GM23338 (cell line): ENCODE measurements at regions not wholly inside any gene's neighbourhood (a gene's known extent, or its start where the extent isn't known, plus 50 kb on each side); places are given as distances from the start of the nearest gene placed in this dataset.

Source experiments
- ATAC-seq: fragments of 200-7000 bp; cut with Tn5 transposase; 3 replicates; pipeline ENCODE4 v1.9.1; 2020
- DNase-seq: peaks from one replicate; pipeline ENCODE4 v3.0.0-alpha.2; 2015; ENCODE audit warnings: low spot score
- H2AFZ ChIP-seq: fragments of 200-600 bp; sonication (generic); 2 replicates; pipeline ENCODE4 v1.8.0; 2016; ENCODE audit warnings: antibody characterized with exemption, mild to moderate bottlenecking, moderate library complexity
- H3F3A ChIP-seq: fragments of 200-600 bp; sonication (generic); replicated peaks from 2 replicates; pipeline ENCODE4 v1.8.0; 2017; ENCODE audit warnings: antibody characterized with exemption, mixed run types, low read depth
- H3K27ac ChIP-seq: fragments of 200-600 bp; sonication (generic); 2 replicates; pipeline ENCODE4 v1.6.1; 2016; ENCODE audit warnings: low read depth
- H3K27me3 ChIP-seq: fragments of 200-600 bp; sonication (generic); 2 replicates; pipeline ENCODE4 v1.8.0; 2016; ENCODE audit warnings: mild to moderate bottlenecking, mixed run types, moderate library complexity; ENCODE audit not compliant: insufficient read depth
- H3K36me3 ChIP-seq: fragments of 200-600 bp; sonication (generic); 2 replicates; pipeline ENCODE4 v1.8.0; 2016; ENCODE audit warnings: mild to moderate bottlenecking; ENCODE audit not compliant: insufficient read depth
- H3K4me1 ChIP-seq: fragments of 200-600 bp; sonication (generic); 2 replicates; pipeline ENCODE4 v1.8.0; 2016; ENCODE audit warnings: mild to moderate bottlenecking, moderate library complexity; ENCODE audit not compliant: insufficient read depth
- H3K4me2 ChIP-seq: fragments of 200-600 bp; sonication (generic); 2 replicates; pipeline ENCODE4 v1.7.1; 2017; ENCODE audit warnings: mixed run types
- H3K4me3 ChIP-seq: fragments of 200-600 bp; sonication (generic); 2 replicates; pipeline ENCODE4 v1.6.1; 2016; ENCODE audit warnings: mixed run types
- H3K79me2 ChIP-seq: fragments of 200-600 bp; sonication (generic); replicated peaks from 2 replicates; pipeline ENCODE4 v1.8.0; 2017; ENCODE audit warnings: mild to moderate bottlenecking; ENCODE audit not compliant: insufficient read depth
- H3K9me2 ChIP-seq: fragments of 200-600 bp; sonication (generic); 2 replicates; pipeline ENCODE4 v1.8.0; 2017; ENCODE audit not compliant: insufficient read depth
- H4K20me1 ChIP-seq: fragments of 200-600 bp; sonication (generic); replicated peaks from 2 replicates; pipeline ENCODE4 v1.8.0; 2017; ENCODE audit warnings: mild to moderate bottlenecking; ENCODE audit not compliant: insufficient read depth
- H3K27ac Mint-ChIP-seq: 2 replicates; pipeline ENCODE4 v1.8.0; 2020; ENCODE audit warnings: inconsistent platforms, mild to moderate bottlenecking, moderate library complexity, mixed read lengths
- H3K27me3 Mint-ChIP-seq: 3 replicates; pipeline ENCODE4 v1.8.0; 2022; ENCODE audit warnings: low read depth, mild to moderate bottlenecking, moderate library complexity, mixed read lengths, inconsistent platforms; ENCODE audit not compliant: insufficient read depth, poor library complexity
- H3K36me3 Mint-ChIP-seq: 3 replicates; pipeline ENCODE4 v1.8.0; 2021; ENCODE audit warnings: low read depth, mild to moderate bottlenecking, inconsistent platforms, moderate library complexity, mixed read lengths
- H3K4me1 Mint-ChIP-seq: 3 replicates; pipeline ENCODE4 v1.8.0; 2020; ENCODE audit warnings: mild to moderate bottlenecking, inconsistent platforms, mixed read lengths
- H3K4me3 Mint-ChIP-seq: 3 replicates; pipeline ENCODE4 v1.8.0; 2021; ENCODE audit warnings: moderate library complexity, mild to moderate bottlenecking, inconsistent platforms, mixed read lengths
- H3K9me3 Mint-ChIP-seq: 3 replicates; pipeline ENCODE4 v1.8.0; 2020; ENCODE audit warnings: moderate library complexity, mild to moderate bottlenecking, inconsistent platforms, mixed read lengths
- CREB1 ChIP-seq: fragments of 250-450 bp; sonication (Bioruptor Pico); IDR thresholded peaks from 2 replicates; pipeline ENCODE4 v1.5.0; 2020; ENCODE audit warnings: low read depth, mild to moderate bottlenecking, moderate library complexity
- EZH2phosphoT487 ChIP-seq: fragments of 200-600 bp; sonication (generic); IDR thresholded peaks from one replicate; pipeline ENCODE4 v1.8.1; 2018; ENCODE audit warnings: antibody characterized with exemption; ENCODE audit not compliant: unreplicated experiment
- JUNB ChIP-seq: IDR thresholded peaks from one replicate; pipeline ENCODE4 v1.6.1; 2016; ENCODE audit warnings: antibody characterized with exemption; ENCODE audit not compliant: unreplicated experiment
- NANOG ChIP-seq: IDR thresholded peaks from 2 replicates; pipeline ENCODE4 v1.6.1; 2016; ENCODE audit warnings: antibody characterized with exemption, borderline replicate concordance
- POLR2AphosphoS5 ChIP-seq: IDR thresholded peaks from 2 replicates; pipeline ENCODE4 v1.6.1; 2016; ENCODE audit warnings: antibody characterized with exemption, low read depth
- ZNF114 ChIP-seq: fragments of 250-450 bp; sonication (Bioruptor Pico); IDR thresholded peaks from 2 replicates; pipeline ENCODE4 v1.5.0; 2020; ENCODE audit warnings: mild to moderate bottlenecking, moderate library complexity
- ZNF331 ChIP-seq: fragments of 250-450 bp; sonication (Bioruptor Pico); IDR thresholded peaks from 2 replicates; pipeline ENCODE4 v1.5.0; 2020; ENCODE audit warnings: low read depth, mild to moderate bottlenecking, moderate library complexity
- TF ChIP-seq, protein P1 (sequence below): IDR thresholded peaks from one replicate; pipeline ENCODE4 v1.6.1; 2018; ENCODE audit warnings: antibody characterized with exemption; ENCODE audit not compliant: unreplicated experiment
- TF ChIP-seq, protein P2 (sequence below): fragments of 250-450 bp; sonication (Bioruptor Pico); IDR thresholded peaks from 2 replicates; pipeline ENCODE4 v1.5.0; 2020; ENCODE audit warnings: mild to moderate bottlenecking, moderate library complexity
- TF ChIP-seq, protein P3 (sequence below), 2 experiments: fragments of 200-600 bp in 1 of 2; sonication (generic) in 1 of 2; conservative IDR thresholded peaks; 2 replicates each; pipeline versions ENCODE4 v1.5.1 to v1.6.1; 2016 to 2017; ENCODE audit warnings: antibody characterized with exemption in 2 of 2, low read depth in 2 of 2, mild to moderate bottlenecking in 2 of 2, moderate library complexity in 1 of 2

DNA sequence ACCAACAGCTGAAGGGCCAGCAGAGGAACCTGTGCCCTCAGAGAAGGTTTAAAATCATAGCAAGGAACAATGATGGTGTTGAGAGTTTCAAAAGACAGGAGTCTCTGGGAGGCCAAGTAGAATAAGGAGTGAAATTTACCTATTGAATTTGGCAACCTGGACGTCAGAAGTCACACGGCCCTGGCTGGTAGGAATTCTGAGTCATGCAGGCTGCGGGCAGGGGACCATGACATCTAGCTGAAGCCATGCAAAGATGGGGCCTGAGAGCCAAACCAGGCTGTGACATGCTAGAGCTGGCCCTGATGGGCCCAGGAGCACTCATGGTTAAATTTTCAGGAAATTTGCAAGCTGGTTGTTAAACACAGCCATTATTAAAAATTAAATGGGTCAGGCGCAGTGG is 64.0 kb upstream of the SNX9 start (continued):
- TF ChIP-seq, protein P1, sequence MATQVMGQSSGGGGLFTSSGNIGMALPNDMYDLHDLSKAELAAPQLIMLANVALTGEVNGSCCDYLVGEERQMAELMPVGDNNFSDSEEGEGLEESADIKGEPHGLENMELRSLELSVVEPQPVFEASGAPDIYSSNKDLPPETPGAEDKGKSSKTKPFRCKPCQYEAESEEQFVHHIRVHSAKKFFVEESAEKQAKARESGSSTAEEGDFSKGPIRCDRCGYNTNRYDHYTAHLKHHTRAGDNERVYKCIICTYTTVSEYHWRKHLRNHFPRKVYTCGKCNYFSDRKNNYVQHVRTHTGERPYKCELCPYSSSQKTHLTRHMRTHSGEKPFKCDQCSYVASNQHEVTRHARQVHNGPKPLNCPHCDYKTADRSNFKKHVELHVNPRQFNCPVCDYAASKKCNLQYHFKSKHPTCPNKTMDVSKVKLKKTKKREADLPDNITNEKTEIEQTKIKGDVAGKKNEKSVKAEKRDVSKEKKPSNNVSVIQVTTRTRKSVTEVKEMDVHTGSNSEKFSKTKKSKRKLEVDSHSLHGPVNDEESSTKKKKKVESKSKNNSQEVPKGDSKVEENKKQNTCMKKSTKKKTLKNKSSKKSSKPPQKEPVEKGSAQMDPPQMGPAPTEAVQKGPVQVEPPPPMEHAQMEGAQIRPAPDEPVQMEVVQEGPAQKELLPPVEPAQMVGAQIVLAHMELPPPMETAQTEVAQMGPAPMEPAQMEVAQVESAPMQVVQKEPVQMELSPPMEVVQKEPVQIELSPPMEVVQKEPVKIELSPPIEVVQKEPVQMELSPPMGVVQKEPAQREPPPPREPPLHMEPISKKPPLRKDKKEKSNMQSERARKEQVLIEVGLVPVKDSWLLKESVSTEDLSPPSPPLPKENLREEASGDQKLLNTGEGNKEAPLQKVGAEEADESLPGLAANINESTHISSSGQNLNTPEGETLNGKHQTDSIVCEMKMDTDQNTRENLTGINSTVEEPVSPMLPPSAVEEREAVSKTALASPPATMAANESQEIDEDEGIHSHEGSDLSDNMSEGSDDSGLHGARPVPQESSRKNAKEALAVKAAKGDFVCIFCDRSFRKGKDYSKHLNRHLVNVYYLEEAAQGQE, result no peak
- no peak for TF ChIP-seq EZH2phosphoT487

GRCh38 chr6:157760137-157760536 is 62.9 kb upstream of the SNX9 start:
- no peaks in the 10 kb centered on the region for H3K9me2 ChIP-seq
- no peaks in the 10 kb centered on the region for H3K79me2 ChIP-seq
- no peak for DNase-seq
- no peaks in the 10 kb centered on the region for H4K20me1 ChIP-seq
- no peaks in the 10 kb centered on the region for H3K27me3 ChIP-seq
- Mint-ChIP-seq H3K36me3 (no peaks in the 10 kb centered on the region; the same call in 2 of the 3 replicates), H3K27me3 (peaks cover 12% of the 10 kb centered on the region), H3K27ac (no peak overlapping the region), H3K4me1 (peaks cover 52% of the 10 kb centered on the region), H3K9me3 (no peaks in the 10 kb centered on the region), H3K4me3 (no peak overlapping the region)
- H3K36me3 ChIP-seq, result no peaks in the 10 kb centered on the region
- no peak overlapping the region for H3K27ac ChIP-seq
- no peak overlapping the region for H3K4me2 ChIP-seq
- H3F3A ChIP-seq, result no peaks in the 10 kb centered on the region
- no peak overlapping the region for H2AFZ ChIP-seq
- H3K4me3 ChIP-seq, result no peak overlapping the region
- H3K4me1 ChIP-seq, result peaks cover 31% of the 10 kb centered on the region
- ATAC-seq, result no peak
- TF ChIP-seq, protein P2, sequence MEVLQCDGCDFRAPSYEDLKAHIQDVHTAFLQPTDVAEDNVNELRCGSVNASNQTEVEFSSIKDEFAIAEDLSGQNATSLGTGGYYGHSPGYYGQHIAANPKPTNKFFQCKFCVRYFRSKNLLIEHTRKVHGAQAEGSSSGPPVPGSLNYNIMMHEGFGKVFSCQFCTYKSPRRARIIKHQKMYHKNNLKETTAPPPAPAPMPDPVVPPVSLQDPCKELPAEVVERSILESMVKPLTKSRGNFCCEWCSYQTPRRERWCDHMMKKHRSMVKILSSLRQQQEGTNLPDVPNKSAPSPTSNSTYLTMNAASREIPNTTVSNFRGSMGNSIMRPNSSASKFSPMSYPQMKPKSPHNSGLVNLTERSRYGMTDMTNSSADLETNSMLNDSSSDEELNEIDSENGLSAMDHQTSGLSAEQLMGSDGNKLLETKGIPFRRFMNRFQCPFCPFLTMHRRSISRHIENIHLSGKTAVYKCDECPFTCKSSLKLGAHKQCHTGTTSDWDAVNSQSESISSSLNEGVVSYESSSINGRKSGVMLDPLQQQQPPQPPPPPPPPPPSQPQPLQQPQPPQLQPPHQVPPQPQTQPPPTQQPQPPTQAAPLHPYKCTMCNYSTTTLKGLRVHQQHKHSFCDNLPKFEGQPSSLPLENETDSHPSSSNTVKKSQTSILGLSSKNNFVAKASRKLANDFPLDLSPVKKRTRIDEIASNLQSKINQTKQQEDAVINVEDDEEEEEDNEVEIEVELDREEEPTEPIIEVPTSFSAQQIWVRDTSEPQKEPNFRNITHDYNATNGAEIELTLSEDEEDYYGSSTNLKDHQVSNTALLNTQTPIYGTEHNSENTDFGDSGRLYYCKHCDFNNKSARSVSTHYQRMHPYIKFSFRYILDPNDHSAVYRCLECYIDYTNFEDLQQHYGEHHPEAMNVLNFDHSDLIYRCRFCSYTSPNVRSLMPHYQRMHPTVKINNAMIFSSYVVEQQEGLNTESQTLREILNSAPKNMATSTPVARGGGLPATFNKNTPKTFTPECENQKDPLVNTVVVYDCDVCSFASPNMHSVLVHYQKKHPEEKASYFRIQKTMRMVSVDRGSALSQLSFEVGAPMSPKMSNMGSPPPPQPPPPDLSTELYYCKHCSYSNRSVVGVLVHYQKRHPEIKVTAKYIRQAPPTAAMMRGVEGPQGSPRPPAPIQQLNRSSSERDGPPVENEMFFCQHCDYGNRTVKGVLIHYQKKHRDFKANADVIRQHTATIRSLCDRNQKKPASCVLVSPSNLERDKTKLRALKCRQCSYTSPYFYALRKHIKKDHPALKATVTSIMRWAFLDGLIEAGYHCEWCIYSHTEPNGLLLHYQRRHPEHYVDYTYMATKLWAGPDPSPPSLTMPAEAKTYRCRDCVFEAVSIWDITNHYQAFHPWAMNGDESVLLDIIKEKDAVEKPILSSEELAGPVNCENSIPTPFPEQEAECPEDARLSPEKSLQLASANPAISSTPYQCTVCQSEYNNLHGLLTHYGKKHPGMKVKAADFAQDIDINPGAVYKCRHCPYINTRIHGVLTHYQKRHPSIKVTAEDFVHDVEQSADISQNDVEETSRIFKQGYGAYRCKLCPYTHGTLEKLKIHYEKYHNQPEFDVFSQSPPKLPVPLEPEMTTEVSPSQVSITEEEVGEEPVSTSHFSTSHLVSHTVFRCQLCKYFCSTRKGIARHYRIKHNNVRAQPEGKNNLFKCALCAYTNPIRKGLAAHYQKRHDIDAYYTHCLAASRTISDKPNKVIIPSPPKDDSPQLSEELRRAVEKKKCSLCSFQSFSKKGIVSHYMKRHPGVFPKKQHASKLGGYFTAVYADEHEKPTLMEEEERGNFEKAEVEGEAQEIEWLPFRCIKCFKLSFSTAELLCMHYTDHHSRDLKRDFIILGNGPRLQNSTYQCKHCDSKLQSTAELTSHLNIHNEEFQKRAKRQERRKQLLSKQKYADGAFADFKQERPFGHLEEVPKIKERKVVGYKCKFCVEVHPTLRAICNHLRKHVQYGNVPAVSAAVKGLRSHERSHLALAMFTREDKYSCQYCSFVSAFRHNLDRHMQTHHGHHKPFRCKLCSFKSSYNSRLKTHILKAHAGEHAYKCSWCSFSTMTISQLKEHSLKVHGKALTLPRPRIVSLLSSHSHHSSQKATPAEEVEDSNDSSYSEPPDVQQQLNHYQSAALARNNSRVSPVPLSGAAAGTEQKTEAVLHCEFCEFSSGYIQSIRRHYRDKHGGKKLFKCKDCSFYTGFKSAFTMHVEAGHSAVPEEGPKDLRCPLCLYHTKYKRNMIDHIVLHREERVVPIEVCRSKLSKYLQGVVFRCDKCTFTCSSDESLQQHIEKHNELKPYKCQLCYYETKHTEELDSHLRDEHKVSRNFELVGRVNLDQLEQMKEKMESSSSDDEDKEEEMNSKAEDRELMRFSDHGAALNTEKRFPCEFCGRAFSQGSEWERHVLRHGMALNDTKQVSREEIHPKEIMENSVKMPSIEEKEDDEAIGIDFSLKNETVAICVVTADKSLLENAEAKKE (CRISPR knock-in tag), result no peak
- TF ChIP-seq, protein P1, result no peak
- TF ChIP-seq POLR2AphosphoS5, result no peak
- TF ChIP-seq CREB1 (CRISPR knock-in tag), result no peak
- TF ChIP-seq NANOG, result no peak
- no peak for TF ChIP-seq JUNB
- TF ChIP-seq ZNF331 (CRISPR knock-in tag), result no peak
- no peak for TF ChIP-seq EZH2phosphoT487
- TF ChIP-seq, protein P3, sequence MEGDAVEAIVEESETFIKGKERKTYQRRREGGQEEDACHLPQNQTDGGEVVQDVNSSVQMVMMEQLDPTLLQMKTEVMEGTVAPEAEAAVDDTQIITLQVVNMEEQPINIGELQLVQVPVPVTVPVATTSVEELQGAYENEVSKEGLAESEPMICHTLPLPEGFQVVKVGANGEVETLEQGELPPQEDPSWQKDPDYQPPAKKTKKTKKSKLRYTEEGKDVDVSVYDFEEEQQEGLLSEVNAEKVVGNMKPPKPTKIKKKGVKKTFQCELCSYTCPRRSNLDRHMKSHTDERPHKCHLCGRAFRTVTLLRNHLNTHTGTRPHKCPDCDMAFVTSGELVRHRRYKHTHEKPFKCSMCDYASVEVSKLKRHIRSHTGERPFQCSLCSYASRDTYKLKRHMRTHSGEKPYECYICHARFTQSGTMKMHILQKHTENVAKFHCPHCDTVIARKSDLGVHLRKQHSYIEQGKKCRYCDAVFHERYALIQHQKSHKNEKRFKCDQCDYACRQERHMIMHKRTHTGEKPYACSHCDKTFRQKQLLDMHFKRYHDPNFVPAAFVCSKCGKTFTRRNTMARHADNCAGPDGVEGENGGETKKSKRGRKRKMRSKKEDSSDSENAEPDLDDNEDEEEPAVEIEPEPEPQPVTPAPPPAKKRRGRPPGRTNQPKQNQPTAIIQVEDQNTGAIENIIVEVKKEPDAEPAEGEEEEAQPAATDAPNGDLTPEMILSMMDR (conservative IDR thresholded peaks at IDR 0.05; ENCODE audit: low read depth in 2 of 2), result no peak
- TF ChIP-seq ZNF114 (CRISPR knock-in tag), result no peak
